HepG2 (cell line): ENCODE measurements at regions not wholly inside any gene's neighbourhood (a gene's known extent, or its start where the extent isn't known, plus 50 kb on each side); places are given as distances from the start of the nearest gene placed in this dataset.

Experiments used
- ADNP ChIP-seq: sonication (generic); formaldehyde crosslinking; IDR thresholded peaks from 2 replicates; pipeline ENCODE4 v1.4.0; 2020; ENCODE audit warnings: missing genetic modification reagents
- FIP1L1 ChIP-seq: fragments of 200-400 bp; formaldehyde crosslinking; IDR thresholded peaks from 2 replicates; pipeline ENCODE4 v1.6.1; 2018; ENCODE audit warnings: low read depth, mild to moderate bottlenecking, low read length, moderate library complexity, borderline replicate concordance; ENCODE audit not compliant: insufficient read depth
- HNF4A ChIP-seq: sonication (generic); formaldehyde crosslinking; IDR thresholded peaks from 2 replicates; pipeline ENCODE4 v1.4.0; 2020; ENCODE audit warnings: missing genetic modification reagents
- POLR2A ChIP-seq, 2 experiments: IDR thresholded peaks; 2 replicates each; pipeline ENCODE4 v1.6.1; 2011; ENCODE audit warnings: low read depth in 2 of 2, low read length in 2 of 2, mild to moderate bottlenecking in 1 of 2, moderate library complexity in 1 of 2; ENCODE audit not compliant: insufficient read depth in 1 of 2

DNA sequence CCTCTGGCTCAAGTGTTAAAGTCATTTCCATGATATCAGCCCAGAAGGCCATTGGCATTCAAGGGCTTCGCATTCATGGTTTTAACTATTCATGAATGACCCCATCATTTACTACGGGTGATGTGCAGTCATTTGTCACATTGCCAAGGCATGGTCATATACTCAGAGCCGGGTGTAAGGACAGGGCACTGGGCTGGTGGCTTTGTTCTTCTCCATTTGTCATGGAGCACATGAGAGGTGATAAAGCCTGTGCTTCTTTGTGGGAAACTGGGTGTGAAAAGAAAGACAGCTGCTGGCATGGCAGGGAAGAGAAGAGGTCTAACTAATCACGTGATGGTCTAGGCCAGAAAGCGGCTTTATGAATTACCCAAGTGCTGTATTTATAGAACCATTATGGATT lies 132.2 kb upstream of the PLXNA4 start:
- TF ChIP-seq ADNP, result no peak
- no peak for TF ChIP-seq POLR2A (IDR thresholded peaks at IDR 0.05; ENCODE audit: insufficient read depth in 1 of 2, low read depth in 2 of 2, low read length in 2 of 2)
- no peak for TF ChIP-seq FIP1L1
- no peak for TF ChIP-seq HNF4A
